RWPE2 (cell line): ENCODE measurements at regions not wholly inside any gene's neighbourhood (a gene's known extent, or its start where the extent isn't known, plus 50 kb on each side); places are given as distances from the start of the nearest gene placed in this dataset.
A peak's percentile ranks its signal among the peaks of the same experiment; 100 is the strongest.

Experiments
- ATAC-seq: fragments of 200-7000 bp; cut with Tn5 transposase; 3 replicates; pipeline ENCODE4 v1.9.1; 2021; ENCODE audit warnings: low read depth
- DNase-seq: peaks from one replicate; pipeline ENCODE4 v3.0.0-alpha.2; 2020; ENCODE audit warnings: low spot score
- H3K27ac ChIP-seq: fragments of 450-650 bp; 2 replicates; pipeline ENCODE4 v1.5.1; 2017; ENCODE audit warnings: mild to moderate bottlenecking; ENCODE audit not compliant: poor library complexity, severe bottlenecking
- H3K27me3 ChIP-seq: fragments of 250-450 bp; sonication (Bioruptor Pico); 2 replicates; pipeline ENCODE4 v1.5.1; 2021; ENCODE audit warnings: mild to moderate bottlenecking, moderate library complexity; ENCODE audit not compliant: insufficient read depth, poor library complexity, severe bottlenecking
- H3K36me3 ChIP-seq: fragments of 250-450 bp; sonication (Bioruptor Pico); 2 replicates; pipeline ENCODE4 v1.5.1; 2020; ENCODE audit warnings: low read depth, mild to moderate bottlenecking, moderate library complexity
- H3K4me1 ChIP-seq: fragments of 250-450 bp; sonication (Bioruptor Pico); 2 replicates; pipeline ENCODE4 v1.5.1; 2021; ENCODE audit warnings: mild to moderate bottlenecking, moderate library complexity; ENCODE audit not compliant: insufficient read depth, poor library complexity, severe bottlenecking
- H3K4me3 ChIP-seq: fragments of 250-450 bp; sonication (Bioruptor Pico); 2 replicates; pipeline ENCODE4 v1.5.1; 2021; ENCODE audit warnings: mild to moderate bottlenecking, moderate library complexity; ENCODE audit not compliant: severe bottlenecking
- H3K9me3 ChIP-seq: fragments of 250-450 bp; sonication (Bioruptor Pico); 2 replicates; pipeline ENCODE4 v1.5.1; 2021; ENCODE audit warnings: mild to moderate bottlenecking, moderate library complexity; ENCODE audit not compliant: severe bottlenecking
- CTCF ChIP-seq: fragments of 450-650 bp; IDR thresholded peaks from one replicate; pipeline ENCODE4 v1.5.1; 2017; ENCODE audit warnings: mild to moderate bottlenecking, moderate library complexity; ENCODE audit not compliant: poor library complexity, severe bottlenecking

- no peaks in the 10 kb centered on the region for H3K9me3 ChIP-seq
- TF ChIP-seq CTCF: no peak
- H3K36me3 ChIP-seq: no peaks in the 10 kb centered on the region
- no peak overlapping the region for H3K27ac ChIP-seq
- no peak for ATAC-seq
- no peak overlapping the region for H3K4me3 ChIP-seq
- H3K4me1 ChIP-seq: no peaks in the 10 kb centered on the region
- DNase-seq: no peak
- peaks cover 33% of the 10 kb centered on the region for H3K27me3 ChIP-seq
These were observed 254.8 kb upstream of the TMCO5A start for GRCh38 chr15:37679627-37680026.

- DNase-seq (no peak), ATAC-seq (peak; percentile 57; the same call in 1 of the 3 replicates)
- H3K4me3 ChIP-seq: no peak overlapping the region
- H3K27me3 ChIP-seq: peaks cover 18% of the 10 kb centered on the region
- no peaks in the 10 kb centered on the region for H3K4me1 ChIP-seq
- H3K36me3 ChIP-seq: no peaks in the 10 kb centered on the region
- TF ChIP-seq CTCF: peak; percentile 66
- H3K27ac ChIP-seq: no peak overlapping the region
- no peaks in the 10 kb centered on the region for H3K9me3 ChIP-seq
These were observed 252.1 kb upstream of the TMCO5A start for GRCh38 chr15:37682304-37682703.

GRCh38 chr15:37691911-37692310 is 242.5 kb upstream of the TMCO5A start:
- DNase-seq: no peak
- Histone ChIP-seq H3K9me3 (no peaks in the 10 kb centered on the region), H3K27ac (no peak overlapping the region), H3K4me3 (no peak overlapping the region), H3K36me3 (no peaks in the 10 kb centered on the region), H3K4me1 (no peaks in the 10 kb centered on the region), H3K27me3 (peaks cover 48% of the 10 kb centered on the region)
- no peak for TF ChIP-seq CTCF
- ATAC-seq: peak; percentile 65

GRCh38 chr15:37693926-37694325 is 240.5 kb upstream of the TMCO5A start:
- DNase-seq (no peak), ATAC-seq (no peak)
- no peak overlapping the region for H3K27ac ChIP-seq
- no peak overlapping the region for H3K4me3 ChIP-seq
- peaks cover 48% of the 10 kb centered on the region for H3K27me3 ChIP-seq
- no peaks in the 10 kb centered on the region for H3K9me3 ChIP-seq
- no peaks in the 10 kb centered on the region for H3K36me3 ChIP-seq
- TF ChIP-seq CTCF: no peak
- H3K4me1 ChIP-seq: no peaks in the 10 kb centered on the region

GRCh38 chr15:37695719-37696118 is 238.7 kb upstream of the TMCO5A start:
- H3K27ac ChIP-seq: no peak overlapping the region
- DNase-seq (no peak), ATAC-seq (no peak)
- no peak overlapping the region for H3K4me3 ChIP-seq
- peaks cover 54% of the 10 kb centered on the region for H3K27me3 ChIP-seq
- no peak for TF ChIP-seq CTCF
- no peaks in the 10 kb centered on the region for H3K36me3 ChIP-seq
- H3K9me3 ChIP-seq: no peaks in the 10 kb centered on the region
- no peaks in the 10 kb centered on the region for H3K4me1 ChIP-seq
